Fibroblast of lung (primary cell): ENCODE measurements at regions not wholly inside any gene's neighbourhood (a gene's known extent, or its start where the extent isn't known, plus 50 kb on each side); places are given as distances from the start of the nearest gene placed in this dataset.

ENCODE experiments used
- DNase-seq, 2 donors: peaks; one replicate each; pipeline versions ENCODE4 v3.0.0 to v3.0.0-alpha.2; 2010; ENCODE audit warnings: low read depth in 2 of 2
- H2AFZ ChIP-seq: 2 replicates; pipeline ENCODE4 v1.5.1; 2012; ENCODE audit warnings: low read length, control low read depth, inconsistent platforms
- H3K27ac ChIP-seq: 2 replicates; pipeline ENCODE4 v1.5.1; 2011; ENCODE audit warnings: low read length, control low read depth; ENCODE audit not compliant: insufficient read depth
- H3K27me3 ChIP-seq: 2 replicates; pipeline ENCODE4 v1.5.1; 2011; ENCODE audit warnings: mild to moderate bottlenecking, low read length; ENCODE audit not compliant: control insufficient read depth, insufficient read depth
- H3K36me3 ChIP-seq: 2 replicates; pipeline ENCODE4 v1.5.1; 2011; ENCODE audit warnings: low read length; ENCODE audit not compliant: control insufficient read depth, insufficient read depth
- H3K4me1 ChIP-seq: 2 replicates; pipeline ENCODE4 v1.5.1; 2011; ENCODE audit warnings: low read length; ENCODE audit not compliant: control insufficient read depth, insufficient read depth; ENCODE audit errors: extremely low read depth
- H3K4me2 ChIP-seq: 2 replicates; pipeline ENCODE4 v1.5.1; 2011; ENCODE audit warnings: low read length, control low read depth; ENCODE audit not compliant: insufficient read depth; ENCODE audit errors: extremely low read depth
- H3K4me3 ChIP-seq, 4 experiments: fragments of 200-600 bp in 1 of 4; sonication (generic) in 1 of 4; replicated peaks in 1 of 4; 2 replicates each; pipeline ENCODE4 v1.5.1; 2011 to 2016; ENCODE audit warnings: low read length in 4 of 4, low read depth in 3 of 4, mild to moderate bottlenecking in 3 of 4, control low read depth in 2 of 4, inconsistent platforms in 1 of 4, mixed read lengths in 1 of 4; ENCODE audit not compliant: insufficient read depth in 1 of 4; ENCODE audit errors: control extremely low read depth in 1 of 4
- H3K79me2 ChIP-seq: 2 replicates; pipeline ENCODE4 v1.5.1; 2012; ENCODE audit warnings: mild to moderate bottlenecking, low read length, inconsistent platforms; ENCODE audit not compliant: control insufficient read depth, insufficient read depth
- H3K9ac ChIP-seq: 2 replicates; pipeline ENCODE4 v1.5.1; 2011; ENCODE audit warnings: mild to moderate bottlenecking, low read length, control low read depth; ENCODE audit not compliant: insufficient read depth
- H3K9me3 ChIP-seq: 2 replicates; pipeline ENCODE4 v1.5.1; 2012; ENCODE audit warnings: low read depth, low read length; ENCODE audit not compliant: control insufficient read depth, insufficient read depth
- H4K20me1 ChIP-seq: 2 replicates; pipeline ENCODE4 v1.5.1; 2011; ENCODE audit warnings: low read length; ENCODE audit not compliant: control insufficient read depth, insufficient read depth; ENCODE audit errors: extremely low read depth
- EZH2 ChIP-seq: IDR thresholded peaks from 2 replicates; pipeline ENCODE4 v1.5.1; 2012; ENCODE audit warnings: low read length, control low read depth, mild to moderate bottlenecking; ENCODE audit errors: missing control alignments
- TF ChIP-seq, protein P1 (sequence below), 2 donors: IDR thresholded peaks in 1 of 2; conservative IDR thresholded peaks in 1 of 2; 1 replicate in 1 of 2; 2 replicates in 1 of 2; pipeline ENCODE4 v1.5.1; 2011 to 2012; ENCODE audit warnings: low read length in 2 of 2, control low read depth in 1 of 2, inconsistent platforms in 1 of 2, low read depth in 1 of 2, mild to moderate bottlenecking in 1 of 2

DNA sequence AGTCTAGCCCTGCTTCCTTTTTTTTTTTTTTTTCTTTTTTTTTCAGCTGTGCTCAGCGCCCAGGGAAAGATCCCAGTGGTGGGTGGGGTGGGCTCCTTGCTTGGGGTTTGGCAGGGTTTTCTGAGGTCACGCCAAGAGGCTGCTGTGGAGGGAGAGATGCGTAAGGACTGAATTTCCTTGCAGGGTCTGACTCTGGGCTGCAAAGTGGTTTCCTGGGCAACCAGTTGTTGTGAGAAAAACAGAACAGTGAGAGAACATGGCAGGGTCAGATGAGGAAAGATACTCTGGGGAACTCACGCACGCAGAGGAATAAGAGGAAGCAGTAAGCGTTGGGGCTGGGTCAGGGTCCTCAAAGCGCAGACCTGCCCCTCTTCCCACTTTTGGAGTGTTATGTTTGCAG is 119.5 kb downstream of the IRF8 start:
- no peak overlapping the region for H3K4me3 ChIP-seq
- no peaks in the 10 kb centered on the region for H4K20me1 ChIP-seq
- H2AFZ ChIP-seq: no peak overlapping the region
- H3K9me3 ChIP-seq: peaks cover 2% of the 10 kb centered on the region
- DNase-seq: peak; percentile 29 to 46
- no peaks in the 10 kb centered on the region for H3K79me2 ChIP-seq
- no peak overlapping the region for H3K9ac ChIP-seq
- H3K27me3 ChIP-seq: peaks cover 20% of the 10 kb centered on the region
- no peaks in the 10 kb centered on the region for H3K4me1 ChIP-seq
- TF ChIP-seq EZH2: no peak
- H3K4me2 ChIP-seq: no peak overlapping the region
- H3K27ac ChIP-seq: no peak overlapping the region
- H3K36me3 ChIP-seq: no peaks in the 10 kb centered on the region

DNA sequence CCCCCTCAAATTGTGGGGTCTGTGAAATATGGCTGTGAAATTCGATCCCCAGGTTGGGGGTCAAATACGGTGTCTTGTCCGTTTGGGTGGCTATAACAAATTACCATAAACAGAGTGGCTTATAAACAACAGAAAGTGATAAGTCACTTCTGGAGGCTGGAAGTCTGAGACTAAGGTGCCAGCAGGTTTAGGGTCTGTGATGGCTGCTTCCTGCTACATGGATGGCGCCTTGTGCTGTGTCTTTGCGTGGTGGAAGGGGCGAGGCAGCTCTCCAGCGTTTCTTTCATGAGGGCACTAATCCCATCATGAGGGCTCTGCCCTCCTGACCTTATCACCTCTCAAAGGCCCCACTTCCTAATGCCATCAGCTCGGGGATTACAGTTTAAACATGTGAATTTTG is 120.0 kb downstream of the IRF8 start:
- no peaks in the 10 kb centered on the region for H3K36me3 ChIP-seq
- H3K27me3 ChIP-seq: peaks cover 20% of the 10 kb centered on the region
- H2AFZ ChIP-seq: no peak overlapping the region
- TF ChIP-seq, protein P1, sequence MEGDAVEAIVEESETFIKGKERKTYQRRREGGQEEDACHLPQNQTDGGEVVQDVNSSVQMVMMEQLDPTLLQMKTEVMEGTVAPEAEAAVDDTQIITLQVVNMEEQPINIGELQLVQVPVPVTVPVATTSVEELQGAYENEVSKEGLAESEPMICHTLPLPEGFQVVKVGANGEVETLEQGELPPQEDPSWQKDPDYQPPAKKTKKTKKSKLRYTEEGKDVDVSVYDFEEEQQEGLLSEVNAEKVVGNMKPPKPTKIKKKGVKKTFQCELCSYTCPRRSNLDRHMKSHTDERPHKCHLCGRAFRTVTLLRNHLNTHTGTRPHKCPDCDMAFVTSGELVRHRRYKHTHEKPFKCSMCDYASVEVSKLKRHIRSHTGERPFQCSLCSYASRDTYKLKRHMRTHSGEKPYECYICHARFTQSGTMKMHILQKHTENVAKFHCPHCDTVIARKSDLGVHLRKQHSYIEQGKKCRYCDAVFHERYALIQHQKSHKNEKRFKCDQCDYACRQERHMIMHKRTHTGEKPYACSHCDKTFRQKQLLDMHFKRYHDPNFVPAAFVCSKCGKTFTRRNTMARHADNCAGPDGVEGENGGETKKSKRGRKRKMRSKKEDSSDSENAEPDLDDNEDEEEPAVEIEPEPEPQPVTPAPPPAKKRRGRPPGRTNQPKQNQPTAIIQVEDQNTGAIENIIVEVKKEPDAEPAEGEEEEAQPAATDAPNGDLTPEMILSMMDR (conservative IDR thresholded peaks at IDR 0.05 in 1 of 2, IDR thresholded peaks at IDR 0.05 in 1 of 2; ENCODE audit: low read depth in 1 of 2, low read length in 2 of 2): no peak
- no peak for TF ChIP-seq EZH2
- no peak overlapping the region for H3K4me3 ChIP-seq
- no peaks in the 10 kb centered on the region for H4K20me1 ChIP-seq
- H3K9ac ChIP-seq: no peak overlapping the region
- H3K27ac ChIP-seq: no peak overlapping the region
- no peaks in the 10 kb centered on the region for H3K4me1 ChIP-seq
- no peaks in the 10 kb centered on the region for H3K79me2 ChIP-seq
- peaks cover 2% of the 10 kb centered on the region for H3K9me3 ChIP-seq
- H3K4me2 ChIP-seq: no peak overlapping the region
- no peak for DNase-seq

GRCh38 chr16:86019446-86020047 is 120.6 kb downstream of the IRF8 start:
- Histone ChIP-seq H3K36me3 (no peaks in the 10 kb centered on the region), H3K4me1 (no peaks in the 10 kb centered on the region), H3K9me3 (peaks cover 2% of the 10 kb centered on the region), H4K20me1 (no peaks in the 10 kb centered on the region), H3K4me3 (no peak overlapping the region), H3K79me2 (no peaks in the 10 kb centered on the region), H3K27ac (no peak overlapping the region), H2AFZ (no peak overlapping the region), H3K9ac (no peak overlapping the region), H3K4me2 (no peak overlapping the region), H3K27me3 (peaks cover 20% of the 10 kb centered on the region)
- DNase-seq: no peak
- TF ChIP-seq, protein P1 (conservative IDR thresholded peaks at IDR 0.05 in 1 of 2, IDR thresholded peaks at IDR 0.05 in 1 of 2; ENCODE audit: low read depth in 1 of 2, low read length in 2 of 2): peak; percentile 20 to 43
- no peak for TF ChIP-seq EZH2
